AG10803 (cell line): ENCODE measurements at regions not wholly inside any gene's neighbourhood (a gene's known extent, or its start where the extent isn't known, plus 50 kb on each side); places are given as distances from the start of the nearest gene placed in this dataset.

Source experiments
- DNase-seq: peaks from one replicate; pipeline ENCODE4 v3.0.0; 2010; ENCODE audit warnings: low read depth
- H3K4me3 ChIP-seq: 2 replicates; pipeline ENCODE4 v1.5.1; 2011; ENCODE audit warnings: mild to moderate bottlenecking, low read length, control low read depth
- CTCF ChIP-seq: conservative IDR thresholded peaks from 2 replicates; pipeline ENCODE4 v1.5.1; 2011; ENCODE audit warnings: mild to moderate bottlenecking, low read length, control low read depth, inconsistent platforms

DNA sequence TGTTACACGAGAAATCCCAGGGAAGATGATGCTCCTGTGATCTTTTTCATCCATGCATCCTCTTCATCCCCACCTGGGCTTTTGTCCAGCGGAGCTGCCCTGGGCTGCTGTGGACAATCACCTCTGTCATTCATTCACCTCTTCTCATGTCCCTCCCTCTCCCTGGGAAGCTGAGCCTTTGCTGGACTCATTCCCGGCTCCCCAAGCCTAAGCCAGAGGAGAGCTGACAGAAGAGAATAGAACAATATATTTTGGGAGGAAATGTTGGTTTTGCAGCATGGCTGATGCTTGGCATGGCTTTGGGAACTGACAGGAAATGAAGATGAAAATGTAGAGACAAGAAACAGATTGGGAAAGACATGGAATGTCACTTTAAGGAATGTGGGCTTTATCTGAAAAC is 177.4 kb downstream of the DICER1 start:
- no peak for TF ChIP-seq CTCF
- no peak for DNase-seq
- no peak overlapping the region for H3K4me3 ChIP-seq

DNA sequence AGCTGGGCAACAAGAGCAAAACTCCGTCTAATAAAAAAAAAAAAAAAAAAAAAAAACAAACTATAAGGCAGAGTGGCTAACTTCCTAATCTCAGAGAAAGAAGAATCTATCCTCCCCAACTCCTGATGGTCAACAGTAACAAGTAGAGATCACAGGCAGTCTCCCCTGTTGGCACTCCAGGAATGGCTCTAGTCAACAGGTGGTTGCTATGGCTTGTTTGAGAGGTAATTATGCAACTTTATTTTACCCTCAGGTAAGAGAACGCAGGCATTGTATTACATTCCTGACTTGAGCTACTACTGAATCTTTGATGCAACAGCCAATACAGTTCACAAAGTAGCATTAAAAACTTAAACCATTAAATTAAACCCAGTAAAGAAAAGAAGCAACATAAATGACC is 180.3 kb downstream of the DICER1 start:
- TF ChIP-seq CTCF, result no peak
- DNase-seq, result no peak
- no peak overlapping the region for H3K4me3 ChIP-seq

- no peak overlapping the region for H3K4me3 ChIP-seq
- no peak for DNase-seq
- no peak for TF ChIP-seq CTCF
These were observed 182.0 kb downstream of the DICER1 start for GRCh38 chr14:94975366-94975765.

GRCh38 chr14:94974893-94975292 is 182.4 kb downstream of the DICER1 start:
- DNase-seq, result no peak
- no peak for TF ChIP-seq CTCF

DNA sequence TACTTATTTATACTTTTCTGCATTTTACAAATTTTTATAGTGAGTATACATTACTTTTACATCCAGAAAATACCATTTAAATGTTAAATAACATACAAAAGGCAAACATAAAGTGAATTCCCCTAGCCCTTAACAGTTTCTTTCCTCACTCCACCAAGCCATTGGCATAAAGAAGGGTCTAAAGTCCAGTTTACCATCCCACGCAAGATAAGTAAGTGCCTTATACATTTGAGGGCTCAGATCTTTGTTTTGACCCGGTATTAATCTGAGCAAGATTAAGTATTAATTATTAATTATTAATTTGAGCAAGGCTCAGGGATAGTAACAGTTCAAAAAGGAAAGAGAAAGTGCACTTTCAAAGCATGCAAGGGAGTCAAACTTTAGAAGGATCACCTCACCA is 182.9 kb downstream of the DICER1 start:
- no peak for TF ChIP-seq CTCF
- no peak overlapping the region for H3K4me3 ChIP-seq
- no peak for DNase-seq

More at GRCh38 chr14:94974893-94975292, 182.4 kb downstream of the DICER1 start:
- H3K4me3 ChIP-seq, result no peak overlapping the region

GRCh38 chr14:94971750-94972149 is 185.6 kb downstream of the DICER1 start:
- no peak for TF ChIP-seq CTCF
- peak overlapping the region; percentile 29 for H3K4me3 ChIP-seq
- peak; percentile 60 for DNase-seq

GRCh38 chr14:94970941-94971730 is 186.2 kb downstream of the DICER1 start:
- DNase-seq, result peak; percentile 65
- peak overlapping the region; percentile 29; the same call in 1 of the 2 replicates for H3K4me3 ChIP-seq
- TF ChIP-seq CTCF, result no peak
